Retina (tissue), 1 donor: ENCODE measurements at regions not wholly inside any gene's neighbourhood (a gene's known extent, or its start where the extent isn't known, plus 50 kb on each side); places are given as distances from the start of the nearest gene placed in this dataset.

ENCODE experiments used
- DNase-seq: peaks from one replicate; pipeline ENCODE4 v3.0.0-alpha.2; 2016

DNA sequence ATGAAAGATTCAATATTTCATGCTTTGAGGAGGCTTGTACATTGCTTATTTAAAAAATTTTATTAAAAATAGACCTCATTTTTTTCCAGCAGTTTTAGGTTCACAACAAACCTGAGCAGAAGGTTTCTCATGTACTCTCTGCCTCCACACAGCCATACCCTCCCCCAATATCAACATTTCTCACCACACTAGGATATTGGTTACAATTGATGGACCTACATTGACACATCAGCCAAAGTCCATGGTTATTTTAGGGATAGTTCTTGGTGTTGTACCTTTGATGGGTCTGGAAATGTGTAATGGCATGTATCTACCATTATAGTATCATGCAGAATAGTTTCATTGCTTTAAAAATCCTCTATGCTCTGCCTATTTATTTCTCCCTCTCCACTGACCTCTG lies 611.0 kb downstream of the KCTD8 start:
- no peak for DNase-seq

DNA sequence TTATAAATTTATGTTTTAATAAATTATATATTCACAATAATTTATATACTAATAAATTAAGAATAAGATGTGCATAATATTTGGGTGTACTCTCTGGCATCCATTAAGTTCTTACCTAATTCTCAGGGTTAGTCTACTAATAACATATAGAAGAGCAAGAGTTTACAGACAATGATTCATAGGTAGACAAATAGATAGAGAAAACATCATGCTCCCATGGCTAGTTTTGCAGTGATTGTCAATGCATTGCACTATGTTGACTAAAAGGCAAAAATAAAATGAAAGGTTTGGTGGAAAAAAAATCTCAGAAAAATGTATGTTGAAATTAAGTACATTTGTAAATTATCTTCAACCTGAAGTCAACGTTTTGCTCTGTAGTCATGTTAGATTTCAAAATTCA lies 606.0 kb downstream of the KCTD8 start:
- DNase-seq = no peak

GRCh38 chr4:43843501-43843900 lies 605.1 kb downstream of the KCTD8 start:
- DNase-seq = no peak

DNA sequence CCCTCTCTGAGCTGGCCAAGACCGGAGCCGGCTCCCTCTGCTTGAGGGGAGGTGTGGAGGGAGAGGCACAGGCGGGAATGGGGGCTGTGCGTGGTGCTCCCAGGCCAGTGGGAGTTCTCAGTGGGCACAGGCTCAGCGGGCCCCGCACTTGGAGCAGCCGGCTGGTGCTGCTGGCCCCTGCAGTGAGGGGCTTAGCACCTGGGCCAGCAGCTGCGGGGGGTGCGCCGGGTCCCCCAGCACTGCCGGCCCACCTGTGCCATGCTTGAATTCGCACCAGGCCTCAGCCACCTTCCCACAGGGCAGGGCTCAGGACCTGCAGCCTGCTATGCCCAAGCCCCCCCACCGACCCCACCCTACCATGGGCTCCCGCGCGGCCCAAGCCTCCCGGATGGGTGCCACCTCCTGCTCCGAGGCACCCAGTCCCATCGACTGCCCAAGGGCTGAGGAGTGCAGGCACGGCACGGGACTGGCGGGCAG lies 602.5 kb downstream of the KCTD8 start:
- no peak for DNase-seq

DNA sequence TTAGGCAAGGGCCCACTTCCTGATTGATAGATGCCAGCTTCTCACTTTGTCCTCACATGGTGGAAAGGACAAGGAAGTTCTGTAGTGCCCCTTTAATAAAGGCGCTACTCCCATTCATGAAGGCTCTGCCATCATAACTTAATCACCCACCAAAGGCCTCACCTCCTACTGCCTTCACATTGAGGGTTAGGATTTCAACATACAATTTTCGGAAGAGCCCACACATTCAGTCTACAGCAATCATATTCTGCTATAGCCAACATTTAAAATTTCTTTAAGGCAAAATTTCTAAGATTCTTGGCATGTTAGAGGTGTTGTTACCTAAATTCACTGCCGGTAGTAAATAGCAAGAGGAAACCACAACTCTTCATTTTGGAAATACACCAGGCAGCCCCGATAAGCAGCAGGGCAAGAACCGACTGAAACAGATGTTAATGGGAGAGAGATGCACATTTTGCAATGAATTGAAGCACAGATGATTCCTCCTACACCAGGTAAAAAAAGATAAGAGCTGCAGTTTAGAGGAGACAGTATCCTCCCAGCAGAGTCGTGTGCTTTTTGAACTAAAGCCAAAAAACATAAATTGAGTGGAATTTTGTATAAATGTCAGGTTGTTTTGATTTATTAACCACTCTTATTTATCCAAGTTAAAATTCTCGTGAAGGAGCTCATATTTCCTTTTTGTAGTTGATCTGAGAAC lies 594.9 kb downstream of the KCTD8 start:
- no peak for DNase-seq

DNA sequence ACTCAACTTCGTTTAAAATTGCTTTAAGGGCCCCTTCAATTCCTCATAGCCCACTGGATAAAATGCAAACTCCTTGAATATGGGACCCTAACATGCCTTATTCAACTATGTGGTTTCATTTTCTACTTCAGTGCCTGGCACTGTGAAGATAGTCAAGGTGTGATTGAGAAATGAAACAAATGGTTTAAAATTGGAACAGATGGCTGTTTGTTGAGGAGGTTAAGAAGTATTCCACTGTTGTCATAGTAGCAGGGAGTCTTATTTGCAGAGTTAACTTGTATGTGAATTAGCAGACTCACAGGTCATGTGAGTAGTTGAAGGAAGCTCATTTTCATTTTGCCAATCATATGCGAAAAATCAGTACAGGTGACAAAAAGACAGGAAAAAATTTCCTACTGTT lies 593.3 kb downstream of the KCTD8 start:
- no peak for DNase-seq

- DNase-seq = no peak
Measured at GRCh38 chr4:43864616-43865146, 583.9 kb downstream of the KCTD8 start.

GRCh38 chr4:43867908-43868307 lies 580.7 kb downstream of the KCTD8 start:
- DNase-seq = no peak

- no peak for DNase-seq
Measured at GRCh38 chr4:43875655-43876054, 573.0 kb downstream of the KCTD8 start.

GRCh38 chr4:43882470-43882869 lies 566.1 kb downstream of the KCTD8 start:
- no peak for DNase-seq

DNA sequence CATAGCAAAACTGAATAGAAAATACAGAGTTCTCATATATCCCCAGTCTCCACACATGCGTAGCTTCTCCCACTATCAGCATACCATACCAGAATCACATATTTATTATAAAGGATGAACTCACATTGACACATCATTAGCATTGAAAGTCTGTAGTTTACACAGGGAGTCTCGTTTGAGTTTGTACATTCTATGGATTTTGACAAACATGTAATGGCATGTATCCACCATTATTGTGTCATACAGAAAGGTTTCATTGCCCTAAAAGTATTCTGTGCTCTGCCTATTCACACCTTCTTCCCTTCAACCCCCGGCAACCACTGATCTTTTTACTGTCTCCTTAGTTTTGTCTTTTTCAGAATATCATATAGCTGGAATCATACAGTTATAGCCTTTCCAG lies 562.4 kb downstream of the KCTD8 start:
- no peak for DNase-seq

DNA sequence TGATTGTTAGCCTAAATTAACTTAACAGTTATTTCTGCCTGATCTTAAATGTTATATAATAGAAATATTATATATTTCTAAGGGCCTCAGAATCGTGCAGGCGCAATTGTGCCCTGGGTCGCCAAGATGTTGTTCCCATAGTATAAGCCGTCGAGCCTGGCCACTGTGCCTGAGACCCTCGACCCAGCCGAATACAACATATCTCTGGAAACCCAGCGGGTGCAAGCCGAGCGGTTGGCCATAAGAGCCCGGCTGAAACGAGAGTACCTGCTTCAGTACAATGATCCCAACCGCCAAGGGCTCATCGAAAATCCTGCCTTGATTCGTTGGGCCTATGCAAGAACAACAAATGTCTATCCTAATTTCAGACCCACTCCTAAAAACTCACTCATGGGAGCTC lies 549.8 kb downstream of the KCTD8 start:
- DNase-seq = no peak

DNA sequence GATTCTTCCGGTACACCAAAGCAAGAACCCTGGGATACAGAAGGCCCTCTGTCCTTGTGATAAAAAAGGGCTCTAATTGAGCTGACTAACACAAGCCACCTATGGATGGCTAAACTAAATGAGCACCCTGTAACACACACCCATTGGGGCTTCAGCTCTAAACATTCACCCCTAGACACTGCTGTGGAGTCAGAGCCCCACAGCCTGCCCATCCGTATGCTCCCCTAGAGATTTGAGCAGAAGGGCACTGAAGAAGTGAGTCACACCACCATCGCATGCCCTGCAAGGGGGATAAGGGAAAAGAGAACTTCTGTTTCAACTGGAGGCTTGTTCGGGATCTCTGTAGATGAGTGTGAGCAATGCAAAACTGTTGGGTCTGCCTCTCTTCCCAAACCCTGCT lies 545.2 kb downstream of the KCTD8 start:
- DNase-seq = no peak

- no peak for DNase-seq
Measured at GRCh38 chr4:43918377-43918776, 530.2 kb downstream of the KCTD8 start.

DNA sequence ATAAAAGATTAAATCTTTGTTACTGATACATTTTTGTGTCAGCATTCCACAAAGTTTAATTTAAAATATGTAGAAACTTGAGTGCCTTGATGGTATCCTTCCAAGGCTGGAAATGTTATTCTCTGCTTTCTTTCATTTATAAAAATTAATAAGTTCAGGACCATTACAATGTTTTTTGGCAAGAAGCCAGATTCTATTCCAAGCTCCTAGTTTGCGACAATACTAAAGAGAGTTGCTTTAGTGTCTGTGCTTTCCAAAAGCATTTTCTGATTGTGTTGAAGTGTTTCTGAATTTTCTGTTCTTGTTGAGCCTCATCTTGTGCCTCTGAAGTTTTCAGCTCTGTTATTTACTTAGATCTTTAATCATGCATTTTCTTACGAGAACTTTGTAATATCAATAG lies 516.2 kb downstream of the KCTD8 start:
- no peak for DNase-seq

GRCh38 chr4:43943998-43944397 lies 504.6 kb downstream of the KCTD8 start:
- DNase-seq = no peak

GRCh38 chr4:43959976-43960375 lies 488.6 kb downstream of the KCTD8 start:
- DNase-seq = no peak

GRCh38 chr4:43968011-43968410 lies 480.6 kb downstream of the KCTD8 start:
- DNase-seq = no peak

- no peak for DNase-seq
Measured at GRCh38 chr4:43983610-43984009, 465.0 kb downstream of the KCTD8 start.

DNA sequence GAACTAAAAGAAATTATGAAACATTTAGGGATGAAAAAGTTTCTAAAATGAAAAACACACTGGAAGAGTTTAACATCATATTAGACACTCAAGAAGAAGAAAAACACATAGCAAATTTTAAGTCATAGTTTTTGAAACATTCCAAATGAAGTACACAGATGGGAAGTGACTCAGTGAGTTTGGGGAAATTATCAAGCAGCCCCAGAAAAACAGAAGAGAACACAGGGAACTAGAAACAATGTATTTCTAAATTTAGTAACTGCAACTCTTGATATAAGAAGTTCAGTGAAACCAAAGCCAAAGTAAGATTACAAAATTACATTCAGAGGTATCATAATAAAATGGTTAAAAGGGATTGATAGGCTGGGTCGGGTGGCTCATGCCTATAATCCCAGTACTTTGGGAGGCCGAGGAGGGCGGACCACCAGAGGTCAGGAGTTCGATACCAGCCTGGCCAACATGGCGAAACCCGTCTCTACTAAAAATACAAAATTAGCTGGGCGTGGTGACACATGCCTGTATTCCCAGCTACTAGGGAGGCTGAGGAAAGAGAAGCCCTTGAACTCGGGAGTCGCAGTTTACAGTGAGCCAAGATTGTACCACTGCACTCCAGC lies 461.2 kb downstream of the KCTD8 start:
- DNase-seq = no peak

- no peak for DNase-seq
Measured at GRCh38 chr4:43990551-43990950, 458.1 kb downstream of the KCTD8 start.

- no peak for DNase-seq
Measured at GRCh38 chr4:43990963-43991362, 457.6 kb downstream of the KCTD8 start.

DNA sequence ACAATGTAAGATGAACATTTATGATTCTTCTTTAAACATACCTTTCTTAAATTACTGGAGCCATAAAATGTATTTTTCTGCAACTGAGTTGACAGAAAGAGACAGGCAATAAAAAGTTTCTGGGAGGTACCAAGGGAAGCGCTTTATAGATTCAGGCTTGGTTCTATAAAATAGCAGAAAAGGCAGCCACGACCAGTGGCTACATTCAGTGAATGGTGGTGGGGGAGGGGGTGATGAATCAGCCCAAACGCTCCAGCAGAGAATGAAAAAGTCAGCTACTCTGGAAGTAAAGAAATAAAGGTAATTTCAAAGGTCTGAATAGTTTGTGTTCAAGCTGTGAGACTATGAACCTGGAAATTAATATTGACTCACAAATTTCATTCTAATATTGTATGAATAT lies 456.1 kb downstream of the KCTD8 start:
- DNase-seq = no peak

DNA sequence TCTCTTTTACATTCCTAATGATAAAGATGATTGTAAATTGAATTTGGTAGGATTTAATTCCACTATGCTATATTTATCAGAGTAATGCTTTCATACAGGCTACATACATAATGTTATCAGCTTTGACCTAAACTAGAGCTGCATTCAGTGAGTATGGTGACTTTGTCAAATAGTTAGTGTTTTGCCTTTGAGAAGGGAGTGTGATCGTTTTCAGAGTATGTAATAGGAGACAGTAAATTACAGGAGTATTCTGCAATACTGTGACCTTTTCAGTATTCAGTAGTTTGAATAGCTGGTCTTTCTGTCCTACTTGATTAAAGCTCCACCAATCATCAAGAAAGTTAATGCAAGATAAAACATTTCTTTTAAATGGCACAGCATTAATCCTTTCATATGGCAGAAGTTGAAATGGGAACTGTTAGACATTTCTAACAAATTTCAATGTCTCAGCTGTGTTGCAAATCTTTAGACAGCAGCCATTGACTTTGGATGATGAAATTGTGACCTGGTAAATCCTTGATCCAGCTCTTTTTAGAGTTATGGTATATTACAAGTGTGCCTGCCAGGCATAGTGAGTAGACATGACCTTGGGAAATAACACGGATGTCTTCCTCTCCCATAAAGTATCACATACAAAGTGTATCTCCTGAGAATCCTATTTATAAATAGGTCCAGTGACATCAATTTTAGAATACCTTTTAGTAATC lies 455.3 kb downstream of the KCTD8 start:
- no peak for DNase-seq
